HG02610 (cell line): ENCODE measurements at regions not wholly inside any gene's neighbourhood (a gene's known extent, or its start where the extent isn't known, plus 50 kb on each side); places are given as distances from the start of the nearest gene placed in this dataset.

Experiments used
- ATAC-seq: cut with Tn5 transposase; IDR thresholded peaks from one replicate; pipeline ENCODE4 v1.9.1; 2021; ENCODE audit warnings: mild to moderate bottlenecking, moderate library complexity; ENCODE audit not compliant: unreplicated experiment

- no peak for ATAC-seq
These were observed 53.0 kb downstream of the RASSF10 start for GRCh38 chr11:13062115-13062514.

GRCh38 chr11:13064593-13064992 is 55.5 kb downstream of the RASSF10 start:
- no peak for ATAC-seq

GRCh38 chr11:13065200-13065787 is 56.2 kb downstream of the RASSF10 start:
- ATAC-seq, result no peak

- ATAC-seq, result no peak
These were observed 59.1 kb downstream of the RASSF10 start for GRCh38 chr11:13068211-13068610.

- ATAC-seq, result no peak
These were observed 64.2 kb downstream of the RASSF10 start for GRCh38 chr11:13073119-13073981.

- no peak for ATAC-seq
These were observed 65.8 kb downstream of the RASSF10 start for GRCh38 chr11:13074714-13075464.

GRCh38 chr11:13076961-13077360 is 67.8 kb downstream of the RASSF10 start:
- no peak for ATAC-seq

- no peak for ATAC-seq
These were observed 71.7 kb downstream of the RASSF10 start for GRCh38 chr11:13080861-13081260.

- ATAC-seq, result no peak
These were observed 73.5 kb downstream of the RASSF10 start for GRCh38 chr11:13082588-13082987.

GRCh38 chr11:13090228-13090708 is 81.2 kb downstream of the RASSF10 start:
- no peak for ATAC-seq

- no peak for ATAC-seq
These were observed 82.3 kb downstream of the RASSF10 start for GRCh38 chr11:13091373-13091772.

- no peak for ATAC-seq
These were observed 82.7 kb downstream of the RASSF10 start for GRCh38 chr11:13091804-13092203.

GRCh38 chr11:13094930-13095687 is 86.0 kb downstream of the RASSF10 start:
- no peak for ATAC-seq

GRCh38 chr11:13098063-13098462 is 88.9 kb downstream of the RASSF10 start:
- no peak for ATAC-seq

GRCh38 chr11:13098616-13099289 is 89.6 kb downstream of the RASSF10 start:
- no peak for ATAC-seq

GRCh38 chr11:13101644-13102512 is 92.8 kb downstream of the RASSF10 start:
- ATAC-seq, result no peak

- no peak for ATAC-seq
These were observed 93.4 kb downstream of the RASSF10 start for GRCh38 chr11:13102513-13102840.

- ATAC-seq, result no peak
These were observed 93.9 kb downstream of the RASSF10 start for GRCh38 chr11:13102865-13103539.
